Ammon's horn (tissue), 1 donor: ENCODE measurements at regions not wholly inside any gene's neighbourhood (a gene's known extent, or its start where the extent isn't known, plus 50 kb on each side); places are given as distances from the start of the nearest gene placed in this dataset.

ENCODE experiments used
- DNase-seq: peaks from one replicate; pipeline ENCODE4 v3.0.0-alpha.2; 2016; ENCODE audit warnings: low spot score

DNA sequence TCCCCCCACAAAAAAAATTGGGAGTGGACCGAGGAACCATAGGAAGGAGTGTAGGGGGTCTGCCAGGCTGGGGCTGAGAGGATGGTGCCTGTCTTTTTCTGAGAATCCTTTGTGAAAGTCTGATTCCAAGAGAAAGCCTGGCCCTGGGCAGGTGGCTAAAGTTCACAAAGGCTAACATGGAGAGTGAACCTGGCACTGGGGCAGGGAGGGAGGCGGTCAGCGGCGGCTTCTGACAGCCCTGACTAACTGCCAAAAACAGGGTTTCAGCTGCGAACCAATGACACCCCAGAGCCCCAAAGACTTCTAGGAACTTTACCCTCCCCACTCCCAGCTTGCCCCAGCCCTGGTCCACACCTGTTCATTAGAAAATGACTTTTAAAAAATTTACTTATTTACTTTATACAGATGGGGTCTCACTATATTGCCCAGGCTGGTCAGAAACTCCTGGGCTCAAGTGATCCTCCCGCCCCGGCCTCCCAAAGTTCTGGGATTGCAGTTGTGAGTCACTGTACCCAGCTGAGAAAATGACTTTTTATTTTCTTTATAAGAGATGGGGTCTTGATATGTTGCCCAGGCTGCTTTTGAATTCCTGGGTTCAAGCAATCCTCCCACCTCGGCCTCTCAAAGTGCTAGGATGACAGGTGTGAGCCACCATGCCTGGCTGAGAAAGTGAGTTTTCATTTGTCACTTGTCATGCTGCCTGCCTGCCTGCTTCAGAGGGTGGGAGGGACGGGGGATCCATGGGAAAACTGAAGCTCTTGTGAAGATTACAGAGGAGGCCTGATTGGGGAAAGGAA is 61.0 kb upstream of the DUSP5 start:
- DNase-seq: no peak

GRCh38 chr10:110437351-110437605 is 60.4 kb upstream of the DUSP5 start:
- DNase-seq: no peak

DNA sequence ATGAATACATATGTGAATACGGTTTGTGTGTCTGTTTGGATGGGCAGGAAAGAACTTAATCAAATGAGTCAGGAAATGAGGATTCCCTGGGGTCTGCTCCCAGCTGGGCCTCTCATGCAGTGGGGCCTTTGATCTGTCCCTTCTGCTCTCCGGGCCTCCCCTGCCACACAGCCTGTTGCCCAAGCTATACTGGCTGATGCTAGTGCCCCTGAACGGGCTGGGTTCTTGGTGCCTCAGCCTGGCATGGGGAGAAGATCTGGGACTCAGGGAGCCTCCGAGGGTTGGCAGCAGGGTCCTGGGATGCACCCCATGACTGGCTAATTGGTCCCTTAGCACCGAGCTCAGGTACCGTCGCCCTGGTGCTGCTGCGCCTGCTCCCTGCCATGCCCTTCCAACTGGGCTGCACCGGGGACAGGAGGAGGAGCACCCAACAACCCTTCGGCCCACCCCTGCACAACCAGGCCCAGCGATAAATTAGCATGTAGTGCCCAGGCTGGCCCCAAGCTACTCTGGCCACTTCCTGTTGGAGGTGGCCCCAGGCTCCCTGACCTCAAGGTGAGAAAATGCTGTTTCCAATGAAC is 59.9 kb upstream of the DUSP5 start:
- no peak for DNase-seq

- DNase-seq: no peak
Measured at GRCh38 chr10:110442746-110443145, 55.0 kb upstream of the DUSP5 start.

DNA sequence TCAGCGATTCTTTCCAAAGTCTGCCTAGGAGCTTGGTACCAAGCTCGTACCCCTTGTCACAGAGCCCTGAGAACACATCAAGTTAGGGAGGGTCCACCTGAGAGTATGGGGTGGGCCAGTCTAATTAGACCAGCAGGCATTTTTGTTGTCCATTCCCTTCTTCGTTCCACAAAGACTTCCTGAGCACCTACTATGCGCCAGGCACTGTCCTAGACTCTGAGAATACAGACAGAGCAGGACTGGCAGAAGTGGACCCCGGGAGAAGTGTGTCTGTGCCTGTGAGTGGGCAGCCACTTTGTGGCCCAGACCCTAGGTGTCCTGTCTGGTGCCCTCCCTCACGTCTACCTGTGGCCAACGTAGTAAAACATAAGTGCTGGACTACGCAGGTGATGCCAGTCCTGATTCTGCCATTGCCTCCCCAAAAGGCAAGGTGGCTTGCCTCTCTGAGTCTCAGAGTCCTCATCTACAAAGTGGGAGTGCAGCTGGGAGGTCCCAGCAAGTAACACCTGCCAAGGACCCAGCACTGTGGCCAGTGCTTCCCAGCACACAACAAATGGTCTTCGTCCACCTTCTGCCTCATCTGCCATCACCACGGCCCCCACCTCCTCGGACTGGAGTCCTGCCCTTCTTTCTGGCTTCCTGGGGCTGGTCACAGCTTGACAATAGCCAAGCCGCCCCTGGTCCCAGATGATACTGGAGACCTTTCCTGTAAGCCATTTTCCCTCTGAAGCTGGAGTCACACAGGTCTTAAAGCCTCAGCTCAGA is 54.3 kb upstream of the DUSP5 start:
- DNase-seq: no peak

DNA sequence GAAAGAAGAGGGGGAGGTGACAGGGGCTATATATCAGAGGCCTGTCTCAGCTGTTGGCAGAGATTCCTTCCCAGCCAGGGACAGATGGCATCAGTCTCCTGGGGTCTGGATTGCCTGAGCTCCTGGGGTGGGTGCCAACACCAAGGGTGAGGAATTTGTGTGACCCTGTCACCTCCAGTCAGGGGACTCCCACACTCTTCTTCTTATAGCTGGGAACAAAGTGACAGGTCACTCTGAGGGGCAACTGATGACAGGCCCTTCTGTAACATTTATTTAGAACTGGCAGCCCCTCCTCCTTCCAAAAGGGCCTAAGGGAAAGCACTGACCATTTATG is 53.7 kb upstream of the DUSP5 start:
- DNase-seq: no peak

- no peak for DNase-seq
Measured at GRCh38 chr10:110445871-110446270, 51.8 kb upstream of the DUSP5 start.

DNA sequence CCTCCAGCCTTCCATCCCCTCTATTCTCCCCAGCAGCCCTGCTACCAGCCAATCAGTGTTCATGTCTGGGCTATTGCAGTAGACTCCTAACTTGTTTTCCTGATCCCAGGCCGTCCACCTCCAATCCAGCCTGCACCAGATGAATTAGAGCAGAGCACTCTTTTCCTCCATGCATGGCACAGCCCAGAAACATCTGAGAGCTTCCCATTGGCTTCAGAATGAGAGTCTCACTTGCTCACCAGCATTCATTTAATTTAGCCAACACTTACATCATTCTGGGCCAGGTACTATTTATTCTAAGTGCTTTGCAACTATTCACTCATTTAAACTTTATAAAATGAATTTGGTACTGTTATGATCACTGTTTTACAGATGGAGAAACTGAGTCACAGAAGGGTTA is 51.4 kb upstream of the DUSP5 start:
- no peak for DNase-seq

GRCh38 chr10:110446954-110447608 is 50.6 kb upstream of the DUSP5 start:
- peak; percentile 55 for DNase-seq

DNA sequence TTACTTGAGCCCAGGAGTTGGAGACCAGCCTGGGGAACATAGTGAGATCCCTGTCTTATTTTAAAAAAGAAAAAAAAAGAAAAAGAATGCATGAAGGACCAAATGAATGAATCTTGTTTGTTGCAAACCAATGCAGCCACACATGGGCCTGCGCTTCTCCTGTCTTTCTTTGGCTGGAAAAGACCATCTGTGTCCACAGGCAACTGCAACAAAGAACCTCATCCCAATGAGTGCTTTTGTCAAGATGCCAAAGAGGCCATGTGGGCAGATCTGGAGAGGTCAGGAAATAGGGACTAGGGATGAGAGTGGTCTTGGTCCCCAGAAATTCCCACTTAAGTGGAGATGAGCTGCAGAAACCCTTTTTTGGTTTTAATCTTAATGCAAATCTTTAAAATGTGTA is 49.8 kb upstream of the DUSP5 start:
- DNase-seq: no peak
